Sigmoid colon (tissue), 4 donors: ENCODE measurements at regions not wholly inside any gene's neighbourhood (a gene's known extent, or its start where the extent isn't known, plus 50 kb on each side); places are given as distances from the start of the nearest gene placed in this dataset.

ENCODE experiments used
- EP300 ChIP-seq, 4 donors: sonication (generic); formaldehyde crosslinking; IDR thresholded peaks; one replicate each; pipeline ENCODE4 v1.6.1; 2017; ENCODE audit warnings: antibody characterized with exemption in 4 of 4
- POLR2A ChIP-seq, 2 donors: fragments of 450-650 bp; IDR thresholded peaks; one replicate each; pipeline ENCODE4 v1.6.1; 2016; ENCODE audit warnings: antibody characterized with exemption in 2 of 2, mild to moderate bottlenecking in 2 of 2, moderate library complexity in 2 of 2
- TF ChIP-seq, protein P1 (sequence below), 4 experiments: fragments of 450-650 bp in 3 of 4; fragments of 200-600 bp in 1 of 4; IDR thresholded peaks; one replicate each; pipeline ENCODE4 v1.5.1; 2016 to 2019; ENCODE audit warnings: antibody characterized with exemption in 4 of 4, mild to moderate bottlenecking in 3 of 4, moderate library complexity in 2 of 4

DNA sequence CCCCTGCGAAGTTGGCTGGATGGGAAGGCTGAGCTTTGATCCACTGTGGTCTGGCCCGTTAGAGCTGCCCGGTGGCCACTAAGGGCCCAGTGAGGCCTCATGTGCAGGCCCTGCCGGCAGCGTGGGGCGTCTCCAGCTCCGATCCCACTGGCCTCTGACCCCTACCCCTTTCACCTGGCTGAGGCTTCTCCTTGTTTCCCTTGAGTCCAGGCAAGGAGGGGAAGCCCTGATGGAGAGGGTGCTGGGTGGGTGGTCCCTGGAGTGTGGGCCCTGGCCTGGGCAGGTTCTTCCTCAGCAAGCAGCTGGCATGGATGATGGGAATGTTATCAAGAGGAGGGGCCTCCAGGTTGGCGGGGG is 356.8 kb downstream of the SEC14L1 start:
- TF ChIP-seq, protein P1, sequence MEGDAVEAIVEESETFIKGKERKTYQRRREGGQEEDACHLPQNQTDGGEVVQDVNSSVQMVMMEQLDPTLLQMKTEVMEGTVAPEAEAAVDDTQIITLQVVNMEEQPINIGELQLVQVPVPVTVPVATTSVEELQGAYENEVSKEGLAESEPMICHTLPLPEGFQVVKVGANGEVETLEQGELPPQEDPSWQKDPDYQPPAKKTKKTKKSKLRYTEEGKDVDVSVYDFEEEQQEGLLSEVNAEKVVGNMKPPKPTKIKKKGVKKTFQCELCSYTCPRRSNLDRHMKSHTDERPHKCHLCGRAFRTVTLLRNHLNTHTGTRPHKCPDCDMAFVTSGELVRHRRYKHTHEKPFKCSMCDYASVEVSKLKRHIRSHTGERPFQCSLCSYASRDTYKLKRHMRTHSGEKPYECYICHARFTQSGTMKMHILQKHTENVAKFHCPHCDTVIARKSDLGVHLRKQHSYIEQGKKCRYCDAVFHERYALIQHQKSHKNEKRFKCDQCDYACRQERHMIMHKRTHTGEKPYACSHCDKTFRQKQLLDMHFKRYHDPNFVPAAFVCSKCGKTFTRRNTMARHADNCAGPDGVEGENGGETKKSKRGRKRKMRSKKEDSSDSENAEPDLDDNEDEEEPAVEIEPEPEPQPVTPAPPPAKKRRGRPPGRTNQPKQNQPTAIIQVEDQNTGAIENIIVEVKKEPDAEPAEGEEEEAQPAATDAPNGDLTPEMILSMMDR (IDR thresholded peaks at IDR 0.05), result no peak
- TF ChIP-seq EP300 (IDR thresholded peaks at IDR 0.05) (no peak), POLR2A (IDR thresholded peaks at IDR 0.05) (no peak)
